ENCODE measurements at regions not wholly inside any gene's neighbourhood (a gene's known extent, or its start where the extent isn't known, plus 50 kb on each side); places are given as distances from the start of the nearest gene placed in this dataset.
A peak's percentile ranks its signal among the peaks of the same experiment; 100 is the strongest.

DNA sequence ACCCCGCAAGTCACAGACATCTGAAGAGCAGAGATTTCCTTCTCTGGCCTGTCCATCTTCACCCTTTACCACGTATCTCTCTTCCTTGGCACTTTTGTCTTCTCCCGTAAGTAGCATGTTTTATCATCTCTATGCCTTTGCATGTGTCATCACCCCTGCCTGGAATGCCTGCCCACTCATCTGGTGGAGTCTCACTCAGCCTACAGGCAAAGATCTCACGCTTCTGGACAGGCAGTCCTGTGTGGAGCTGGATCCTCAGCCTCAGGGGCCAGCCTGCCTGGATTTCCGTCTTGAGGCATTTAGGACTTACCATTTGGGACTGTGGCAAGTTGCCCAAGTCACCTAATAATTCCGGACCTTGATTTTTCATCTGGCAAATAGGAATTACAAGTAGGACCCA, 114.3 kb upstream of the CACNA2D3 start:
- H2BK120ac ChIP-seq (replicated peaks; ENCODE audit: low read depth, low read length): no peak overlapping the region

More for the DNA sequence above, 114.3 kb upstream of the CACNA2D3 start:
- Histone ChIP-seq H3K9me3 (ENCODE audit: insufficient read depth in 2 of 2, low read depth in 1 of 2, low read length in 1 of 2) (no peaks in the 10 kb centered on the region), H2AFZ (ENCODE audit: low read length) (no peak overlapping the region), H3K36me3 (ENCODE audit: control insufficient read depth in 2 of 4, insufficient read depth in 4 of 4, low read length in 3 of 4) (no peaks in the 10 kb centered on the region), H4K20me1 (replicated peaks in 1 of 2; ENCODE audit: control insufficient read depth in 1 of 2, insufficient read depth in 2 of 2, low read length in 2 of 2) (no peaks in the 10 kb centered on the region), H3K4ac (replicated peaks; ENCODE audit: insufficient read length, low read depth, low read length) (no peak overlapping the region), H4K5ac (ENCODE audit: insufficient read length, low read depth, low read length) (no peak overlapping the region), H3K23ac (ENCODE audit: insufficient read length) (no peak overlapping the region), H3K56ac (replicated peaks; ENCODE audit: insufficient read length, low read depth, low read length) (no peak overlapping the region), H3K79me2 (ENCODE audit: control insufficient read depth in 1 of 2, insufficient read depth in 2 of 2, low read length in 2 of 2) (no peaks in the 10 kb centered on the region), H3K23me2 (ENCODE audit: low read depth, low read length) (no peaks in the 10 kb centered on the region), H3K4me3 (ENCODE audit: extremely low read depth in 1 of 4, insufficient read depth in 2 of 4, low read depth in 3 of 4, low read length in 4 of 4) (no peak overlapping the region), H2BK5ac (ENCODE audit: low read depth, low read length) (0 out of 2 replicates have a peak overlapping the region, but pooled peaks have one; percentile 19), H3K4me2 (ENCODE audit: insufficient read depth in 1 of 2, low read depth in 2 of 2, low read length in 2 of 2) (no peak overlapping the region), H3K9ac (replicated peaks in 1 of 4; ENCODE audit: extremely low read depth in 1 of 4, low read depth in 3 of 4, low read length in 3 of 4) (no peak overlapping the region), H2BK15ac (ENCODE audit: low read length) (peak overlapping the region; percentile 18; the same call in 1 of the 2 replicates), H3K27ac (ENCODE audit: low read depth, low read length) (no peak overlapping the region), H2AK5ac (ENCODE audit: low read depth, low read length) (no peak overlapping the region; the same call in 1 of the 2 replicates), H3K79me1 (ENCODE audit: low read depth, low read length) (no peaks in the 10 kb centered on the region), H2BK20ac (ENCODE audit: low read length) (no peak overlapping the region), H3K27me3 (replicated peaks in 1 of 4; ENCODE audit: control insufficient read depth in 3 of 4, extremely low read depth in 1 of 4, insufficient read depth in 3 of 4, low read length in 3 of 4) (no peaks in the 10 kb centered on the region), H4K91ac (replicated peaks; ENCODE audit: insufficient read length, low read length) (no peak overlapping the region), H3K14ac (ENCODE audit: insufficient read length) (no peak overlapping the region), H3K18ac (ENCODE audit: extremely low read depth, low read length) (no peak overlapping the region), H4K8ac (ENCODE audit: extremely low read depth, insufficient read depth, low read length) (no peak overlapping the region), H2BK12ac (ENCODE audit: low read depth, low read length) (no peak overlapping the region), H3K4me1 (replicated peaks in 1 of 4; ENCODE audit: control insufficient read depth in 3 of 4, insufficient read depth in 4 of 4, low read length in 3 of 4) (peaks cover 0 to 5% (median 3%) of the 10 kb centered on the region in 4 experiments; a peak in 5 of 7 replicates)
- CTCF ChIA-PET (ENCODE audit: partially characterized antibody): interaction anchor here (0.7 to 2.0 kb wide), 5 partner anchors 9 to 69 kb away, joined by 3 to 6 read pairs (median 4); no protein-coding TSS in a partner anchor
- TF ChIP-seq FOSL1 (IDR thresholded peaks at IDR 0.05; ENCODE audit: insufficient read depth, low read depth, low read length) (no peak), YY1 (IDR thresholded peaks at IDR 0.05; ENCODE audit: low read depth, low read length) (no peak), TCF12 (IDR thresholded peaks at IDR 0.05; ENCODE audit: low read depth, low read length) (no peak), BACH1 (IDR thresholded peaks at IDR 0.05; ENCODE audit: low read length) (no peak), SIX5 (IDR thresholded peaks at IDR 0.05; ENCODE audit: low read depth, low read length) (no peak), ZNF274 (IDR thresholded peaks at IDR 0.05; ENCODE audit: borderline replicate concordance, extremely low read depth, low read length) (no peak)
- TF ChIP-seq, protein P1, sequence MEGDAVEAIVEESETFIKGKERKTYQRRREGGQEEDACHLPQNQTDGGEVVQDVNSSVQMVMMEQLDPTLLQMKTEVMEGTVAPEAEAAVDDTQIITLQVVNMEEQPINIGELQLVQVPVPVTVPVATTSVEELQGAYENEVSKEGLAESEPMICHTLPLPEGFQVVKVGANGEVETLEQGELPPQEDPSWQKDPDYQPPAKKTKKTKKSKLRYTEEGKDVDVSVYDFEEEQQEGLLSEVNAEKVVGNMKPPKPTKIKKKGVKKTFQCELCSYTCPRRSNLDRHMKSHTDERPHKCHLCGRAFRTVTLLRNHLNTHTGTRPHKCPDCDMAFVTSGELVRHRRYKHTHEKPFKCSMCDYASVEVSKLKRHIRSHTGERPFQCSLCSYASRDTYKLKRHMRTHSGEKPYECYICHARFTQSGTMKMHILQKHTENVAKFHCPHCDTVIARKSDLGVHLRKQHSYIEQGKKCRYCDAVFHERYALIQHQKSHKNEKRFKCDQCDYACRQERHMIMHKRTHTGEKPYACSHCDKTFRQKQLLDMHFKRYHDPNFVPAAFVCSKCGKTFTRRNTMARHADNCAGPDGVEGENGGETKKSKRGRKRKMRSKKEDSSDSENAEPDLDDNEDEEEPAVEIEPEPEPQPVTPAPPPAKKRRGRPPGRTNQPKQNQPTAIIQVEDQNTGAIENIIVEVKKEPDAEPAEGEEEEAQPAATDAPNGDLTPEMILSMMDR (IDR thresholded peaks at IDR 0.05; ENCODE audit: control extremely low read depth in 1 of 3, insufficient read depth in 1 of 3, low read depth in 1 of 3, low read length in 3 of 3): no peak
- POLR2A ChIA-PET (ENCODE audit: partially characterized antibody): no interaction called here
- FAIRE-seq (no peak), DNase-seq (ENCODE audit: low read depth in 1 of 2, low spot score in 2 of 2) (no peak)
- WGBS, 2 experiments (ENCODE audit: extremely low coverage in 1 of 2, insufficient coverage in 1 of 2, insufficient read length in 1 of 2, insufficient replicate concordance in 2 of 2, low coverage in 1 of 2, low lambda C conversion rate in 2 of 2, missing lambda C conversion rate in 1 of 2): 93% methylated on average over 6 of the region's 6 CpGs; no CpG with 5 or more reads in 1 of the 2 experiments

Measured in H1 (cell line).